ENCODE measurements at regions not wholly inside any gene's neighbourhood (a gene's known extent, or its start where the extent isn't known, plus 50 kb on each side); places are given as distances from the start of the nearest gene placed in this dataset.

GRCh38 chr1:30027247-30027646, 696.1 kb downstream of the MATN1 start:
- no peak overlapping the region for H3K27ac Mint-ChIP-seq (ENCODE audit: unreplicated experiment)
- no peaks in the 10 kb centered on the region for H3K36me3 ChIP-seq (ENCODE audit: control insufficient read depth, insufficient read depth, low read length)
- no peaks in the 10 kb centered on the region for H3K27me3 Mint-ChIP-seq (ENCODE audit: insufficient read depth, unreplicated experiment)
- CTCF ChIA-PET, result no interaction called here
- no TSS peak for BruUV-seq (replicated peaks)
- no peaks in the 10 kb centered on the region for H3K27me3 ChIP-seq (replicated peaks; ENCODE audit: control insufficient read depth, insufficient read depth, low read length)
- TF ChIP-seq, protein P1, sequence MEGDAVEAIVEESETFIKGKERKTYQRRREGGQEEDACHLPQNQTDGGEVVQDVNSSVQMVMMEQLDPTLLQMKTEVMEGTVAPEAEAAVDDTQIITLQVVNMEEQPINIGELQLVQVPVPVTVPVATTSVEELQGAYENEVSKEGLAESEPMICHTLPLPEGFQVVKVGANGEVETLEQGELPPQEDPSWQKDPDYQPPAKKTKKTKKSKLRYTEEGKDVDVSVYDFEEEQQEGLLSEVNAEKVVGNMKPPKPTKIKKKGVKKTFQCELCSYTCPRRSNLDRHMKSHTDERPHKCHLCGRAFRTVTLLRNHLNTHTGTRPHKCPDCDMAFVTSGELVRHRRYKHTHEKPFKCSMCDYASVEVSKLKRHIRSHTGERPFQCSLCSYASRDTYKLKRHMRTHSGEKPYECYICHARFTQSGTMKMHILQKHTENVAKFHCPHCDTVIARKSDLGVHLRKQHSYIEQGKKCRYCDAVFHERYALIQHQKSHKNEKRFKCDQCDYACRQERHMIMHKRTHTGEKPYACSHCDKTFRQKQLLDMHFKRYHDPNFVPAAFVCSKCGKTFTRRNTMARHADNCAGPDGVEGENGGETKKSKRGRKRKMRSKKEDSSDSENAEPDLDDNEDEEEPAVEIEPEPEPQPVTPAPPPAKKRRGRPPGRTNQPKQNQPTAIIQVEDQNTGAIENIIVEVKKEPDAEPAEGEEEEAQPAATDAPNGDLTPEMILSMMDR (IDR thresholded peaks at IDR 0.05; ENCODE audit: insufficient read depth in 1 of 2, low read depth in 1 of 2, low read length in 1 of 2, severe bottlenecking in 1 of 2, unreplicated experiment in 1 of 2), result no peak
- no peaks in the 10 kb centered on the region for H3K36me3 Mint-ChIP-seq (ENCODE audit: insufficient read depth, unreplicated experiment)
- POLR2A ChIA-PET, result no interaction called here
- no peak for DNase-seq
- no peaks in the 10 kb centered on the region for H3K4me1 ChIP-seq
- no peaks in the 10 kb centered on the region for H3K4me1 Mint-ChIP-seq (ENCODE audit: low read depth, unreplicated experiment)
- peaks cover 11% of the 10 kb centered on the region for H3K9me3 Mint-ChIP-seq (ENCODE audit: unreplicated experiment)
- H3K4me3 ChIP-seq (ENCODE audit: low read depth, low read length), result no peak overlapping the region
- no peaks in the 10 kb centered on the region for H3K9me3 ChIP-seq
- H3K4me3 Mint-ChIP-seq (ENCODE audit: unreplicated experiment), result no peak overlapping the region
- intact Hi-C loops (cut with micrococcal nuclease; ENCODE audit: unreplicated experiment), result no loop called here

- H3K27me3 Mint-ChIP-seq (ENCODE audit: insufficient read depth, unreplicated experiment), result no peaks in the 10 kb centered on the region
These were observed 698.8 kb downstream of the MATN1 start for GRCh38 chr1:30024411-30025195.

DNA sequence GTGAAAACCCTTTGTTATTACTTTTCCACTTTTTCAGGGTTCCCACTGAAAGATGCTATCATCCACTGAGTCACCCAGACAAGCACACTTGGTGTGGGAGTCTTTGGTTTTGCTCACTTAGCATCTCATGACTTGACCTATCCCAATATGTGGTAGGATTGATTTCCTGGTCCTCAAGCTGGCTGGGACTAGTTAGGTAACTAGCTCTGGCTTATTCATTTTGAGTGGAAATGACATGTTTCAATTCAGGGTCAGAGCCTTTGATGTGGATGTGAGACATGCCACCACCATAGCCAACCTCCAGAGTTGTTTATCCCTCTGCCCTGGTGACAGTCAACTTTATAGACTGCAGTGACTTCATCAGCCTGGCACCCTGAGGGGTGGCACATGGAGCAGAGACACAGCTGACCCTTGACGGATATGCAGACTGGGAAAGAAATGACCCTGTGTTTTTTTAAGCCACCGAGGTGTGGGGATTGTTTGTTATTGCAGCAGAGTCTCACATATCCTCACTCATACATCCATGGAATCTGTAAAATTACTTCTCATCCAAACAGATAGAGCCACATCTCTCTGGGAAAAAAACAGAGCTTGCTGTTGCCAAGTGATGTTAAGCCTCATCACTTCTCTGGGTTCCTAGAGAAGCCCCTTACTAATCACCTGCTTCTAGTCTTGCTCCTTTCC, 699.9 kb downstream of the MATN1 start:
- Histone ChIP-seq H3K4me3 (ENCODE audit: low read depth, low read length) (no peak overlapping the region), H3K9me3 (no peaks in the 10 kb centered on the region), H3K27me3 (replicated peaks; ENCODE audit: control insufficient read depth, insufficient read depth, low read length) (no peaks in the 10 kb centered on the region), H3K4me1 (no peaks in the 10 kb centered on the region), H3K36me3 (ENCODE audit: control insufficient read depth, insufficient read depth, low read length) (no peaks in the 10 kb centered on the region)
- no peak for DNase-seq
- Mint-ChIP-seq H3K4me3 (ENCODE audit: unreplicated experiment) (no peak overlapping the region), H3K9me3 (ENCODE audit: unreplicated experiment) (no peaks in the 10 kb centered on the region), H3K36me3 (ENCODE audit: insufficient read depth, unreplicated experiment) (no peaks in the 10 kb centered on the region), H3K4me1 (ENCODE audit: low read depth, unreplicated experiment) (no peaks in the 10 kb centered on the region), H3K27me3 (ENCODE audit: insufficient read depth, unreplicated experiment) (no peaks in the 10 kb centered on the region), H3K27ac (ENCODE audit: unreplicated experiment) (no peak overlapping the region)
- TF ChIP-seq, protein P1 (IDR thresholded peaks at IDR 0.05; ENCODE audit: insufficient read depth in 1 of 2, low read depth in 1 of 2, low read length in 1 of 2, severe bottlenecking in 1 of 2, unreplicated experiment in 1 of 2), result no peak
- ChIA-PET CTCF (interaction anchor here (0.6 kb wide), 1 partner anchor 10 kb away, joined by 3 read pairs; no protein-coding TSS in a partner anchor), POLR2A (no interaction called here)
- no TSS peak for BruUV-seq (replicated peaks)
- intact Hi-C loops (cut with micrococcal nuclease; ENCODE audit: unreplicated experiment), result no loop called here

More at GRCh38 chr1:30024411-30025195, 698.8 kb downstream of the MATN1 start:
- POLR2A ChIA-PET, result interaction anchor here (0.6 kb wide), 1 partner anchor 382 kb away, joined by 5 read pairs; no protein-coding TSS in a partner anchor
- Histone ChIP-seq H3K4me1 (no peaks in the 10 kb centered on the region), H3K4me3 (ENCODE audit: low read depth, low read length) (no peak overlapping the region), H3K9me3 (no peaks in the 10 kb centered on the region), H3K27me3 (replicated peaks; ENCODE audit: control insufficient read depth, insufficient read depth, low read length) (no peaks in the 10 kb centered on the region), H3K36me3 (ENCODE audit: control insufficient read depth, insufficient read depth, low read length) (no peaks in the 10 kb centered on the region)
- Mint-ChIP-seq H3K27ac (ENCODE audit: unreplicated experiment) (no peak overlapping the region), H3K36me3 (ENCODE audit: insufficient read depth, unreplicated experiment) (no peaks in the 10 kb centered on the region), H3K4me3 (ENCODE audit: unreplicated experiment) (no peak overlapping the region), H3K4me1 (ENCODE audit: low read depth, unreplicated experiment) (no peaks in the 10 kb centered on the region), H3K9me3 (ENCODE audit: unreplicated experiment) (no peaks in the 10 kb centered on the region)
- CTCF ChIA-PET, result interaction anchor here (0.6 kb wide), 1 partner anchor 9 kb away, joined by 3 read pairs; no protein-coding TSS in a partner anchor
- BruUV-seq (replicated peaks), result no TSS peak
- TF ChIP-seq, protein P1 (IDR thresholded peaks at IDR 0.05; ENCODE audit: insufficient read depth in 1 of 2, low read depth in 1 of 2, low read length in 1 of 2, severe bottlenecking in 1 of 2, unreplicated experiment in 1 of 2), result no peak
- DNase-seq, result no peak
- intact Hi-C loops (cut with micrococcal nuclease; ENCODE audit: unreplicated experiment), result no loop called here
